G401 (cell line): ENCODE measurements at regions not wholly inside any gene's neighbourhood (a gene's known extent, or its start where the extent isn't known, plus 50 kb on each side); places are given as distances from the start of the nearest gene placed in this dataset.
"Not testable (repeated sequence)": the region's sequence is repeated elsewhere in the genome, so short reads cannot be mapped to it uniquely, and the experiment has no call there.

Experiments
- DNase-seq: peaks from one replicate; pipeline ENCODE4 v3.0.0-alpha.2; 2015; ENCODE audit warnings: low spot score
- in situ Hi-C: cut with HindIII; loops from 2 replicates; pipeline ENCODE4 v1.10.0; 2016; ENCODE audit warnings: low sequenced_read_pairs, mixed read lengths

- in situ Hi-C loops, result no loop called here
These were observed 108.8 kb downstream of the EFHB start for GRCh38 chr3:19825193-19825592.

DNA sequence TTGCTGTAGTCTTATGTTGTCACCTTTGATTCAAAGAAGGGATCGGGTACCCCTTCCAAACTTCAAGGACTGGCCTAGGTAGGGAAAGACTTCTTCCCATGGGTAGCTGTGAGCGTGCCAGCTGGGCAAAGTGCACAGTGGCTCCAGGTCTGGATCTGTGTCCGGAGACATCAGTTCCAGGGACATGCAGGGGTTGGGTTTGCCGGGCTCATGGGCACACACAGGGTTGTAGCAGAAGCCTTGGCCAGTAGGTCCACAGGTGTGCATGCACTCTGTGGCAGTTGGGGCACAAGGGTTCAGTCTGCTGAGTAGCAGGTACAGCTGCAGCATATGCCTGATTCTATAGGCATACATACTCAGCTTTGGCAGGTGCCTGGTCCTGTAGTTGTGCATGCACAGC is 111.2 kb downstream of the EFHB start:
- in situ Hi-C loops, result no loop called here
- DNase-seq, result no peak

More at GRCh38 chr3:19825193-19825592, 108.8 kb downstream of the EFHB start:
- DNase-seq, result no peak

DNA sequence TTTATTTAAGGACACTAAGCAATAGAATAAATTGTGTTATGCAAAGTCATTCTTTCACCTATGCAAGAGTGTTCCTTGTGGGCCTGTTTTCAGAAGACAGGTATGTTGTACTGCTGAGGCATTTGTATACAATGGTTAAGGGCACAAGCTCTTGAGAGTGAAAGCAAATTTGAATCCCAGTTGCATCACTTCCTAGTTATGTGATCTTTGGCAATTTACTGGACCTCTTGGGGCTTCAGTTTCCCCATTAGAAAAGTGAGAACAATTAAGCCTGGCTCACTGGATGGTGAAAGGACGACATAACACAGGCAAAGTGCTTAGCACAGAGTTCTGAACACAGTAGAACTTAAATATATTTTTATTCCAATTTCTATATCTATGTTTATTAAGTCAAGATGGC is 117.4 kb downstream of the EFHB start:
- in situ Hi-C loops, result no loop called here
- no peak for DNase-seq

DNA sequence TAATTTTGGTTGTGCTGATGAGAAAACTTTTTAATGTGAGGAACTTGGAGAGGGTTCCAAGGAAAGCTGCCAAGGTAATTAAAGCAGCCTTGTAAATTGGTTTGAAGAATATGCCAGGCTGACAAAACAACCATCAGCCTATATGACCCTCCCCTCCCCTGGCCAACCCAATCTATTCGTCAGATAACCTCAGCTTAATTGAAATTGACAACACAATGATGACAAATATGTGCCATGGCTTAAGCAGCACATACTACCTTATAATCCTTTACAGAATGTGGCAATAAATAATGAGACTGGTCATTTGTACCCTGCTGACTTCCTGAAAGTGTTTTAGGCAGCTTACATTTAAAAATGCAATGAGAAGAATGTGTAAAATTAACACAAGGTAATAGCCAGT is 118.2 kb downstream of the EFHB start:
- in situ Hi-C loops, result no loop called here
- no peak for DNase-seq

DNA sequence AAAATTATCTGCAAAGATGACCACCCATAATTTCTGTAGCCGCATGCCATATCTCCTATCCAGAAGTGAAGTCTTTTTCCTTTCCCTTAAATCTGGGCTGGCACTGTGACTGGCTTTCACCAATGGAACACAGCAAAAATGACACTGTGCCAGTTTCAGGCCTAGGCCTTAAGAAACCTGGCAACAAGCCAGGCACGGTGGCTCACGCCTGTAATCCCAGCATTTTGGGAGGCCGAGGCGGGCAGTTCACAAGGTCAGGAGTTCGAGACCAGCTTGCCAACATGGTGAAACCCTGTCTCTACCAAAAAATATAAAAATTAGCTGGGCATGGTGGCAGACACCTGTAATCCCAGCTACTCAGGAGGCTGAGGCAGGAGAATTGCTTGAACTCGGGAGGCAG is 120.3 kb downstream of the EFHB start:
- DNase-seq, in situ Hi-C loops: not testable (repeated sequence)

DNA sequence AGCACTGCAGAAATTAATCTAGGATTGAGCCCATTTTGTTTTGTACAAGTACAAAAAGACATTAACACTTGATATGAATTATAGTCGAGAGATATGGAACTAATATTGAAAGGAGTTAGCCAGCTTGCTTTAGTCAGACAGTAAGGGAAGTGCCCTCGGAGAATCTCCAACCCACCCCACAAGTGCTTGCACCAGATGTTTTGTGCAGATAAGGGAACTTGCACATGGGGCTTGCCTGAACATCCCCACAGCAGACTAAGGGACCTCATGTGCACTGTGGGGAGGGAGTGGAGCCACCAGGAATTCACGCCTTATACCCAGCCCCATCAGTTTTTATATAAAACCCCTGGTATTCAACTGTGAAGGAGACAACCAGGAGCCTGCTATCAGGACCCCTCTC is 122.3 kb downstream of the EFHB start:
- DNase-seq, result no peak
- in situ Hi-C loops, result no loop called here

DNA sequence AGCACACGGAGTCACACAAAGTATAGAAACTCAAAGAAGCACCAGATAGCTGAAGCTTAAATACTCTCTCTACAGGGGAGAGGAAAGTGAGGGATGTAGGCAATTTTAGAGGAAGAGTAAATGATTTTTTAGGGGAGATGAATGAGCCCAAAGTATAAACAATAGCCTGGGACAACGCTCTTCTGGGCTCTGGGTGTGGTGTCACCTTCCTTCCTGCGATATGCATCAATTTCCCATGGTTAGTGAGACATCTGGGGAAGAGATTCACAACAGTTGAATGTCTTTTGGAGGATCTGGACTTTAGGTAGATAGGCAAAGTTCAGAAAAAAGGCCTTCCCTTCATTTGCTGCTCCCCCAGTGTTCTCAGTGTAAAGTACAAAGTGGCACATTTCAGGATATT is 125.2 kb downstream of the EFHB start:
- in situ Hi-C loops, result no loop called here
- no peak for DNase-seq

DNA sequence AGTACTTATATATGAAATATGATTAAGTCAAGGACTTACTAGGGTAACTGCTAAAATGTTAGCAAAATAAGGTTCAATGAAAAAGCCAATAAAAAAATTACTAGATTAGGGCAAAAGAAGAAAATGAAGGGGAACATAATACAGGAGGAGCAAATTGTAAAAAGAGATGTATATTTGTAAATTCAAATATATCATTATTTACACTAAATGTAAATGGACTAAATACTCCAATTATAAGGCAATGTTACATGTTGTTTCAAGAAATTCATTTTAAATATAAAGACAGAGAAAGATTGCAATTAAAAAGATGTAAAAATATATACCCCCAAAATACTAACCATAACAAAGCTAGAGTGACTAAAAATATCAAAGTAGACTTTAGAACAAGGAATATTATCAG is 134.1 kb downstream of the EFHB start:
- in situ Hi-C loops, result no loop called here
- no peak for DNase-seq

DNA sequence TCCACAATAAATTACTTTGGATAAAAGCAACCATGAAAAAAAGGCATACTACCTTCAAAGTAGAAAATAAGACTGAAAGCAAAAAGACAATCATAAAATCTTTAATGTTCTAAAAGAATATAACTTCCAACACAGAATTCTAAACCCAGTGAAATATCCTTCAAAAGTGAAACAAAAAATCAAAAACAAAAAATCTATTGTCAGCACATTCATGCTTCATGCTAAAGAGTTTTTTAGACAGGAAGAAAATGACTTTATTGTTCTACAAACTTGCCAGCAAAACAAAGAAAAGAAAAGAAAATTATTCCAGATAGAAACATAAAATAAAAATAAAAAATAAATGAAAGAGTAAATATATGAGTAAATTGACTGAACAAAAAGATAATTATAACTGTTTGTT is 134.9 kb downstream of the EFHB start:
- DNase-seq, result no peak
- in situ Hi-C loops, result no loop called here

DNA sequence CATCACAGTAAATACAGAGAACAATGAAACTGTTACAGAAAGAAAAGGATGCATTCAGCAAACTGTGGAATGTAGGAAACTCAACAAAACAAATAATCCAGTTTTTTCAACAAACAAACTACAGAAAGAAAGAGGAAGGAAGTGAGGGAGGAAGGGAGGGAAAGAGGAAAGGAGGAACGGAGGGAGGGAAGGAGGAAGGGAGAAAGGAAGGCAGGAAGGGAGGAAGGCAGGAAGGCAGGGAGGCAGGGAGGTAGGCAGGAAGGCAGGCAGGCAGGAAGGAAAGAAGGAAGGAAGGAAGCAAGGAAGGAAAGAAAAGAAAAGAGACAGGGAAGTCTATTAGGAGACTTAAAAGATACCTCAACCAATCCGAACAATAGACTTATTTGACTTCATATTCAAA is 135.7 kb downstream of the EFHB start:
- DNase-seq, result no peak
- in situ Hi-C loops, result no loop called here

GRCh38 chr3:19792388-19792787 is 141.6 kb downstream of the EFHB start:
- no peak for DNase-seq
- in situ Hi-C loops, result no loop called here

DNA sequence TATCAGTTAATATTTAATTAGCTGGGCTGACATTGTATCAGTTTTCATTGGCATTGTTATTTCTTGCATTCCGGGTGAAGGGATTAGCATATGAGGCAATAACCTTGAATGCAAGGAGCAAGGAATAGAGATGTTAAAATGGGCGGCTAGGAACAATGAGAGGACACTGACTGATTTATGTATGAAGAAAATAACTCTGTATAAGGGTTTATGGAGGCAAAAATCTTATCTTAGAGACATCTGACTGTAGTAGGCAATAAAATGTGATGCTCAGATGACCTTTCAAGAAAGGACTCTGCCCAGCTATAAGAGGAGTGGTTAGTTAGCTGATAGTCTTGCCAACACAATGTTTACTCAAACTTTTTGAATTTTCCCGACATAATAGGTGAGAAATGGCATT is 158.3 kb downstream of the EFHB start:
- in situ Hi-C loops, result no loop called here
- DNase-seq, result no peak

DNA sequence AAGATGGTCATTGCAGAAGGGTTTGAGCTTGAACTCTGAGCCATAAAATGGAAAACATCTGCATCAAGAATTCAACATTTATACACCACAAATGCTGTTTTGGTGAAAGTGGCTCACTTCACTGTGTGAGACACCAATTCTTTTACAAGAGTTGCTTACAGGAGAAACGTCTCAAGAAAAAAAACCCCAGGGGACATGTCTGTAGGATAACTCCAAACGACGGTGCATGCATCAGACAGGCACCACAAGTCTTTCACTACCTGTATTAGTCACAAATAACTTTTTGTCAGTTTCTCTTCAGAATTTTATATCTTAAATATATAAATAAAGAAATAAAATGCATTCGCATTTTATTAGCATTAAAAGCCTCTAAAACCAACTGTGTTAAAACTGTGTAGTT is 164.3 kb downstream of the EFHB start:
- in situ Hi-C loops, result no loop called here
- no peak for DNase-seq

GRCh38 chr3:19765954-19766353 is 168.1 kb downstream of the EFHB start:
- in situ Hi-C loops, result no loop called here
- DNase-seq, result no peak

- no peak for DNase-seq
- in situ Hi-C loops, result no loop called here
These were observed 176.2 kb downstream of the EFHB start for GRCh38 chr3:19757773-19758172.

DNA sequence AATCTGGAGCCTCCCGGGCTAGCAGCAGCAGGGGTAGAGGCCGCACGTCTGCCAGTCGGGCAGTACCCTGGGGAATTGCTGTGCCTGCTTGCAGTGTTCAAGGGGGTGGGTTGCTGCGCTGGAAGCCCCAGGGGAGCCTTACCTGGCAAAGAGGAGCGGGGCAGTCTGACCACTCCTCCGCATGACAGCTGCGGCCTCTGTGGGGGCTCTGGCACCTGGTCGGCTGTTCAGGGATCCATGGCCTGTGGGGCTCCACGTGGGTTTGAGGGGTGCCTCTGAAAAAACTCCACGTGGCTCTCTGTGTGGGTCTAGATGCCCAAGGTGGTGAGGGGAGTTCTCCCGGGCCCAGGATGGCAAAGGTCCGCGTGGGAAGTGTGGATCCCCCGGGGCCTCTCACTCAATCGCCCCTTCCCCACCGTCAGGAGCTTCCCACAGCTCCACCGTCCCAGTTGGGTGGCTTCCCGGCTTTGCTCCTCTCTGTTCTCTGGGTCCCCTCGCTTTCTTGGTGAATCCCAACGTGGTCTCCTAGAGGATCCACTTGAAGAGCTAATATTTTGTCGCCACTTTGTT is 184.5 kb downstream of the EFHB start:
- no peak for DNase-seq
- in situ Hi-C loops, result no loop called here

- in situ Hi-C loops, result no loop called here
- DNase-seq, result no peak
These were observed 185.1 kb downstream of the EFHB start for GRCh38 chr3:19748782-19749447.

GRCh38 chr3:19744047-19744446 is 190.0 kb downstream of the EFHB start:
- DNase-seq, result no peak
- in situ Hi-C loops, result no loop called here

DNA sequence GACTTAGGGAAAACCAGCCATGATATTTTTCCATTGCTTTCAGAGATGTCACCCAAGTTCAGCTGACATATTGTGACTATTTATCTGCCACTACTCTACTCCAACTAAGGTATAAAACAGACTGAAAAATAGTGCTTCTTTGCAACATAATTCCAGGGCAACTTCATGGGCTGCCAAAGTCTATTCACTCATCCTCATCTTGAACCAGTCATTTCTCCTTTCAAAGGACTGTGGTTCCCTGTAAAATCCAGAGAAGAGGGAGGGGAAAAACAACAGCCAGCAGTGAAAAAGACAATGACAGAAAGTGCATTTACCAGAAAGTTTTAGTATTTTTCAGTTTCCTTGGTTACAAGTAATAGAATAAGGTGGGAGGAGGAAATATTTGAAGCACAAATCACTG is 191.1 kb downstream of the EFHB start:
- in situ Hi-C loops, result no loop called here
- DNase-seq, result no peak

DNA sequence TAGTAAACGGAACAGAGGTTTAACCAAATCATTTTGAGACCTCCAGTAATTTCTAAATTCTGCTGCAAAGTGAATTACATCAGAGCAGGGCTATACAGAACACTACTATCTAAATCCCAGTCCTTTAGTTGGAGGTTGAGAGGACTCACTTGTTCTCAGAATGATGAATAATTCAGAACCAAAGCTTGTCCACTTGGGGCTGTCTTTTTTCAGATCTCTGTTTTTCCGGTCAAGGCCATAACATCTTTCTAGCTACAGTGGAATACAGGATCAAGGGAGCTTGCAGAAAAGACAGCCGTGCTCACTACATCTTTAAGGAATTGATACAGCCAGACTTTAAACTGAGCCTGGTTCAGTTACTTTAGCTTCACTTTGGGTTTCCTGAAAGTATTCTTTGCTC is 194.5 kb downstream of the EFHB start:
- DNase-seq, result no peak
- in situ Hi-C loops, result no loop called here

GRCh38 chr3:19738846-19739245 is 195.2 kb downstream of the EFHB start:
- DNase-seq, result no peak
- in situ Hi-C loops, result no loop called here
